HEK293 (cell line): ENCODE measurements at regions not wholly inside any gene's neighbourhood (a gene's known extent, or its start where the extent isn't known, plus 50 kb on each side); places are given as distances from the start of the nearest gene placed in this dataset.

Experiments
- CTCF ChIA-PET: fragments of 350-600 bp; formaldehyde crosslinking; extraction: SDS; loops from one replicate; lab custom pipeline; 2021; ENCODE audit warnings: antibody characterized with exemption; lab: Yijun Ruan, JAX
- POLR2A ChIA-PET: fragments of 300-600 bp; formaldehyde crosslinking; extraction: SDS; loops from one replicate; lab custom pipeline; 2020; ENCODE audit warnings: antibody characterized with exemption, inconsistent platforms; lab: Yijun Ruan, JAX
- H3K27ac ChIP-seq: fragments of 200-500 bp; sonication (Bioruptor generic); 2 replicates; pipeline ENCODE4 v1.5.1; 2014; ENCODE audit warnings: low read depth, low read length, control low read depth, inconsistent platforms; ENCODE audit errors: extremely low read depth
- H3K36me3 ChIP-seq, 2 experiments: fragments of 200-500 bp in 1 of 2; sonication (Bioruptor generic) in 1 of 2; 1 replicate in 1 of 2; 2 replicates in 1 of 2; pipeline ENCODE4 v1.5.1; 2014 to 2017; ENCODE audit warnings: inconsistent platforms in 2 of 2, low read length in 2 of 2; ENCODE audit not compliant: control insufficient read depth in 2 of 2, insufficient read depth in 1 of 2
- H3K4me1 ChIP-seq: fragments of 200-500 bp; sonication (Bioruptor generic); 2 replicates; pipeline ENCODE4 v1.5.1; 2014; ENCODE audit warnings: mild to moderate bottlenecking, low read length, inconsistent platforms; ENCODE audit not compliant: control insufficient read depth, insufficient read depth
- H3K4me3 ChIP-seq: 2 replicates; pipeline ENCODE4 v1.5.1; 2011; ENCODE audit warnings: low read depth, mild to moderate bottlenecking, control low read depth, low read length, moderate library complexity
- H3K9me3 ChIP-seq: fragments of 200-500 bp; sonication (Bioruptor generic); 2 replicates; pipeline ENCODE4 v1.5.1; 2014; ENCODE audit warnings: low read depth, low read length, inconsistent platforms; ENCODE audit not compliant: control insufficient read depth, insufficient read depth
- KLF8 ChIP-seq: fragments of 450-650 bp; formaldehyde crosslinking; IDR thresholded peaks from 2 replicates; pipeline ENCODE4 v1.5.1; 2016; ENCODE audit warnings: missing biosample characterization, missing genetic modification characterization
- MEIS1 ChIP-seq: sonication (generic); formaldehyde crosslinking; IDR thresholded peaks from 2 replicates; pipeline ENCODE4 v1.8.1; 2022; ENCODE audit warnings: missing genetic modification reagents, mild to moderate bottlenecking, borderline replicate concordance
- PRDM2 ChIP-seq: fragments of 450-650 bp; formaldehyde crosslinking; IDR thresholded peaks from 2 replicates; pipeline ENCODE4 v1.5.1; 2016; ENCODE audit warnings: missing biosample characterization, missing genetic modification characterization, borderline replicate concordance
- REPIN1 ChIP-seq: fragments of 450-650 bp; formaldehyde crosslinking; IDR thresholded peaks from 2 replicates; pipeline ENCODE4 v1.5.1; 2017; ENCODE audit warnings: missing biosample characterization, missing genetic modification characterization, low read depth
- REST ChIP-seq: fragments of 450-650 bp; formaldehyde crosslinking; IDR thresholded peaks from 2 replicates; pipeline ENCODE4 v1.5.1; 2016; ENCODE audit warnings: missing biosample characterization, missing genetic modification characterization
- TCF7L2 ChIP-seq: IDR thresholded peaks from 2 replicates; pipeline ENCODE4 v1.6.1; 2011; ENCODE audit warnings: low read depth, mild to moderate bottlenecking, inconsistent platforms, low read length, moderate library complexity, borderline replicate concordance
- ZNF148 ChIP-seq: fragments of 450-650 bp; formaldehyde crosslinking; IDR thresholded peaks from 2 replicates; pipeline ENCODE4 v1.5.0; 2017; ENCODE audit warnings: missing biosample characterization, missing genetic modification characterization, borderline replicate concordance
- ZNF19 ChIP-seq: fragments of 450-650 bp; formaldehyde crosslinking; IDR thresholded peaks from 2 replicates; pipeline ENCODE4; 2016; ENCODE audit warnings: missing biosample characterization, missing genetic modification characterization, low read depth
- ZNF24 ChIP-seq: fragments of 450-650 bp; formaldehyde crosslinking; IDR thresholded peaks from 2 replicates; pipeline ENCODE4 v1.5.1; 2016; ENCODE audit warnings: missing biosample characterization, missing genetic modification characterization
- ZNF311 ChIP-seq: fragments of 450-650 bp; formaldehyde crosslinking; IDR thresholded peaks from 2 replicates; pipeline ENCODE4 v1.5.1; 2017; ENCODE audit warnings: missing biosample characterization, missing genetic modification characterization, borderline replicate concordance
- ZNF335 ChIP-seq: fragments of 450-650 bp; formaldehyde crosslinking; conservative IDR thresholded peaks from 2 replicates; pipeline ENCODE4 v1.5.1; 2016; ENCODE audit warnings: missing biosample characterization, missing genetic modification characterization
- ZNF510 ChIP-seq: fragments of 450-650 bp; formaldehyde crosslinking; IDR thresholded peaks from 2 replicates; pipeline ENCODE4 v1.5.1; 2018; ENCODE audit warnings: mild to moderate bottlenecking, missing genetic modification characterization, missing biosample characterization; ENCODE audit not compliant: insufficient replicate concordance
- ZNF530 ChIP-seq: fragments of 450-650 bp; formaldehyde crosslinking; IDR thresholded peaks from 2 replicates; pipeline ENCODE4 v1.5.1; 2016; ENCODE audit warnings: low read depth, missing biosample characterization, missing genetic modification characterization
- ZNF544 ChIP-seq: fragments of 450-650 bp; formaldehyde crosslinking; IDR thresholded peaks from 2 replicates; pipeline ENCODE4 v1.5.0; 2017; ENCODE audit warnings: missing biosample characterization, missing genetic modification characterization
- ZNF571 ChIP-seq: fragments of 450-650 bp; formaldehyde crosslinking; IDR thresholded peaks from 2 replicates; pipeline ENCODE4 v1.5.0; 2017; ENCODE audit warnings: missing biosample characterization, missing genetic modification characterization
- ZNF623 ChIP-seq: fragments of 450-650 bp; formaldehyde crosslinking; IDR thresholded peaks from 2 replicates; pipeline ENCODE4 v1.5.1; 2016; ENCODE audit warnings: missing biosample characterization, missing genetic modification characterization
- ZNF629 ChIP-seq: fragments of 450-650 bp; formaldehyde crosslinking; IDR thresholded peaks from 2 replicates; pipeline ENCODE4 v1.5.1; 2017; ENCODE audit warnings: missing biosample characterization, missing genetic modification characterization
- ZNF777 ChIP-seq: fragments of 450-650 bp; formaldehyde crosslinking; IDR thresholded peaks from 2 replicates; pipeline ENCODE4 v1.5.1; 2017; ENCODE audit warnings: missing biosample characterization, missing genetic modification characterization, borderline replicate concordance
- ZSCAN16 ChIP-seq: fragments of 450-650 bp; formaldehyde crosslinking; IDR thresholded peaks from 2 replicates; pipeline ENCODE4 v1.5.1; 2016; ENCODE audit warnings: missing biosample characterization, missing genetic modification characterization
- ZSCAN23 ChIP-seq: fragments of 450-650 bp; formaldehyde crosslinking; IDR thresholded peaks from 2 replicates; pipeline ENCODE4 v1.5.1; 2016; ENCODE audit warnings: missing biosample characterization, missing genetic modification characterization
- ZXDB ChIP-seq: fragments of 450-650 bp; formaldehyde crosslinking; IDR thresholded peaks from 2 replicates; pipeline ENCODE4 v1.5.1; 2016; ENCODE audit warnings: missing biosample characterization, missing genetic modification characterization

GRCh38 chr9:115604831-115605483 is 487.0 kb upstream of the TNC start:
- ChIA-PET POLR2A (no interaction called here), CTCF (interaction anchor here (0.7 to 3.7 kb wide), 4 partner anchors 9 to 974 kb away, joined by 3 to 27 read pairs (median 5); no protein-coding TSS in a partner anchor)
- Histone ChIP-seq H3K27ac (no peak overlapping the region), H3K9me3 (no peaks in the 10 kb centered on the region), H3K4me1 (no peaks in the 10 kb centered on the region), H3K36me3 (no peaks in the 10 kb centered on the region), H3K4me3 (no peak overlapping the region)
- no peak for TF ChIP-seq ZNF148 (tag by site-specific recombination)
- no peak for TF ChIP-seq REST
- TF ChIP-seq ZNF571 (tag by site-specific recombination) = no peak
- no peak for TF ChIP-seq ZSCAN16 (tag by site-specific recombination)
- no peak for TF ChIP-seq ZNF629
- no peak for TF ChIP-seq MEIS1 (CRISPR knock-in tag)
- no peak for TF ChIP-seq ZNF530 (tag by site-specific recombination)
- no peak for TF ChIP-seq KLF8 (tag by site-specific recombination)
- TF ChIP-seq ZNF335 (tag by site-specific recombination) = no peak
- no peak for TF ChIP-seq ZSCAN23 (tag by site-specific recombination)

- H3K36me3 ChIP-seq = no peaks in the 10 kb centered on the region
- ChIA-PET CTCF (interaction anchor here (0.7 to 0.9 kb wide), 2 partner anchors 13 to 1658 kb away, joined by 3 to 8 read pairs; no protein-coding TSS in a partner anchor), POLR2A (no interaction called here)
- H3K4me3 ChIP-seq = no peak overlapping the region
- no peaks in the 10 kb centered on the region for H3K9me3 ChIP-seq
- no peaks in the 10 kb centered on the region for H3K4me1 ChIP-seq
- H3K27ac ChIP-seq = no peak overlapping the region
- TF ChIP-seq ZNF530 (tag by site-specific recombination) = no peak
- no peak for TF ChIP-seq ZNF777
- no peak for TF ChIP-seq ZNF510 (tag by site-specific recombination)
- TF ChIP-seq ZNF24 (tag by site-specific recombination) = no peak
- TF ChIP-seq PRDM2 (tag by site-specific recombination) = no peak
- TF ChIP-seq REPIN1 = no peak
- no peak for TF ChIP-seq ZNF623
- no peak for TF ChIP-seq ZNF311 (tag by site-specific recombination)
- TF ChIP-seq ZNF544 = no peak
- no peak for TF ChIP-seq TCF7L2
- no peak for TF ChIP-seq ZXDB (tag by site-specific recombination)
- no peak for TF ChIP-seq ZNF571 (tag by site-specific recombination)
- no peak for TF ChIP-seq ZNF19 (tag by site-specific recombination)
Measured at GRCh38 chr9:115606838-115607237, 488.9 kb upstream of the TNC start.
